SIG-M5 treated with dmso at 0.1 percent for 504 hours (cell line): ENCODE measurements at regions not wholly inside any gene's neighbourhood (a gene's known extent, or its start where the extent isn't known, plus 50 kb on each side); places are given as distances from the start of the nearest gene placed in this dataset.

Experiments
- DNase-seq: peaks from one replicate; lab custom pipeline; 2025; ENCODE audit not compliant: unreplicated experiment; lab: John Stamatoyannopoulos, UW

GRCh38 chr2:126370201-126370600 is 285.8 kb upstream of the GYPC start:
- no peak for DNase-seq

GRCh38 chr2:126372406-126372805 is 283.6 kb upstream of the GYPC start:
- no peak for DNase-seq

GRCh38 chr2:126378176-126378575 is 277.8 kb upstream of the GYPC start:
- DNase-seq = no peak

GRCh38 chr2:126381091-126381490 is 274.9 kb upstream of the GYPC start:
- no peak for DNase-seq

GRCh38 chr2:126382998-126383397 is 273.0 kb upstream of the GYPC start:
- DNase-seq = no peak

- DNase-seq = no peak
Measured at GRCh38 chr2:126383800-126384199, 272.2 kb upstream of the GYPC start.

GRCh38 chr2:126385441-126385840 is 270.5 kb upstream of the GYPC start:
- no peak for DNase-seq

GRCh38 chr2:126385983-126386382 is 270.0 kb upstream of the GYPC start:
- no peak for DNase-seq

- DNase-seq = no peak
Measured at GRCh38 chr2:126389446-126389845, 266.5 kb upstream of the GYPC start.

- DNase-seq = no peak
Measured at GRCh38 chr2:126392889-126393288, 263.1 kb upstream of the GYPC start.

- DNase-seq = peak; percentile 11
Measured at GRCh38 chr2:126399001-126399400, 257.0 kb upstream of the GYPC start.

GRCh38 chr2:126403039-126403628 is 252.8 kb upstream of the GYPC start:
- DNase-seq = no peak

- no peak for DNase-seq
Measured at GRCh38 chr2:126406267-126406666, 249.7 kb upstream of the GYPC start.

GRCh38 chr2:126408671-126409070 is 247.3 kb upstream of the GYPC start:
- no peak for DNase-seq

GRCh38 chr2:126409850-126410249 is 246.1 kb upstream of the GYPC start:
- DNase-seq = no peak

- no peak for DNase-seq
Measured at GRCh38 chr2:126413079-126413478, 242.9 kb upstream of the GYPC start.

- DNase-seq = no peak
Measured at GRCh38 chr2:126419403-126419802, 236.6 kb upstream of the GYPC start.

GRCh38 chr2:126425943-126426342 is 230.0 kb upstream of the GYPC start:
- DNase-seq = no peak

GRCh38 chr2:126429103-126429502 is 226.9 kb upstream of the GYPC start:
- no peak for DNase-seq

GRCh38 chr2:126431136-126431535 is 224.8 kb upstream of the GYPC start:
- DNase-seq = no peak

- DNase-seq = no peak
Measured at GRCh38 chr2:126436411-126436810, 219.5 kb upstream of the GYPC start.

- no peak for DNase-seq
Measured at GRCh38 chr2:126437016-126437415, 218.9 kb upstream of the GYPC start.

- DNase-seq = no peak
Measured at GRCh38 chr2:126444512-126444911, 211.4 kb upstream of the GYPC start.
